ENCODE measurements at regions not wholly inside any gene's neighbourhood (a gene's known extent, or its start where the extent isn't known, plus 50 kb on each side); places are given as distances from the start of the nearest gene placed in this dataset.

GRCh38 chr1:229217716-229218115 is 53.2 kb upstream of the RAB4A start:
- no peak for TF ChIP-seq SP1 (IDR thresholded peaks at IDR 0.05)
- no peak for TF ChIP-seq ELF4 (IDR thresholded peaks at IDR 0.05)
- no peak for TF ChIP-seq ARNT (IDR thresholded peaks at IDR 0.05)
- no peak for TF ChIP-seq BHLHE40 (IDR thresholded peaks at IDR 0.05; ENCODE audit: borderline replicate concordance)
- no peak for TF ChIP-seq CTBP1 (IDR thresholded peaks at IDR 0.05; ENCODE audit: borderline replicate concordance)
- no peak for TF ChIP-seq L3MBTL2 (conservative IDR thresholded peaks at IDR 0.05)
- TF ChIP-seq PKNOX1 (IDR thresholded peaks at IDR 0.05): no peak
- TF ChIP-seq FOXM1 (IDR thresholded peaks at IDR 0.05; ENCODE audit: borderline replicate concordance): no peak
- no peak for TF ChIP-seq TARDBP (IDR thresholded peaks at IDR 0.05)
- no peak for TF ChIP-seq FOXA1 (IDR thresholded peaks at IDR 0.05)
- TF ChIP-seq SUZ12 (IDR thresholded peaks at IDR 0.05): no peak
